ENCODE measurements at regions not wholly inside any gene's neighbourhood (a gene's known extent, or its start where the extent isn't known, plus 50 kb on each side); places are given as distances from the start of the nearest gene placed in this dataset.

DNA sequence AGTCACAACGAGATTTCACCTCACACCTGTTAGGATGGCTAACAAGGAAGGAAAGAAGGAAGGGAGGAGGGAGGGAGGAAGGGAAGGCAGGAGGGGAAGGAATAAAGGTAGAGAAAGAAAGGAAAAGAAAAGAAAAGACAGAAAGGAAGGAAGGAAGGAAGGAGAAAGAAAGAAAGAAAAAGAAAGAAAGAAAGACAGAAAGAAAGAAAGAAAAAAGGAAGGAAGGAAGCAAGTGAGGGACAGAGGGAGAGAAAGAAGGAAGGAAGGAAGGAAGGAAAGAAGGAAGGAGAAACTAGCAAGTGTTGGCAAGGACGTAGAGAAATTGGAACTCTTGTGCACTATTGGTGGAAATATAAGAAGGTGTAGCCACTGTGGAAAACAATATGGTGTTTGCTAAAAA, 52.2 kb downstream of the CCDC185 start:
- peaks cover 32% of the 10 kb centered on the region for H3K27me3 Mint-ChIP-seq
- peaks cover 2% of the 10 kb centered on the region for H3K36me3 Mint-ChIP-seq (ENCODE audit: insufficient read depth)
- DNase-seq (ENCODE audit: low spot score in 2 of 2), result no peak
- no peak for ATAC-seq (replicated peaks; ENCODE audit: extremely low read depth, poor library complexity, severe bottlenecking)
- H3K9me3 Mint-ChIP-seq, result no peaks in the 10 kb centered on the region
- H3K4me3 Mint-ChIP-seq, result no peak overlapping the region
- no peaks in the 10 kb centered on the region for H3K4me1 Mint-ChIP-seq
- no peak overlapping the region for H3K27ac Mint-ChIP-seq (ENCODE audit: low read depth)

DNA sequence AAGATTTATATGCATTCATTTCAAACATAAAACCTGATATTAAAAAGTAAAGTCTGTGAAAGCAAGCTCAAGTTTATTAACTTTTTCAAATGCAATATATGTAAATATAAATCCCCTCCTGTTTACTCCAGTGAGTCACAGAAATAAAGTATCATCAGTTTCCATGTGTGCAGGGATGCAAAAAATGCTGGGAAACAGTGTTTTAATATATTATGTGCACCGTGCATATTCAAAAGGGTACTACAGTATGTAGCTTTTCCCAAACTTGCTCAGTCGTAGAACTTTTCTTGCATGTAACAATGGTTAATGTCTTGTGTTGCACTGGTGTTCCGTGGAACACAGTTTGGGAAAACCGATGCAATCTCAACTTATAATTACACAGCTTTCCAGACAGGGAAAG, 60.7 kb downstream of the CCDC185 start:
- H3K4me3 Mint-ChIP-seq, result no peak overlapping the region
- H3K27me3 Mint-ChIP-seq, result no peaks in the 10 kb centered on the region
- H3K36me3 Mint-ChIP-seq (ENCODE audit: insufficient read depth), result no peaks in the 10 kb centered on the region
- H3K9me3 Mint-ChIP-seq, result no peaks in the 10 kb centered on the region
- DNase-seq (ENCODE audit: low spot score in 2 of 2) (no peak), ATAC-seq (replicated peaks; ENCODE audit: extremely low read depth, poor library complexity, severe bottlenecking) (no peak)
- no peaks in the 10 kb centered on the region for H3K4me1 Mint-ChIP-seq
- H3K27ac Mint-ChIP-seq (ENCODE audit: low read depth), result no peak overlapping the region

- no peaks in the 10 kb centered on the region for H3K36me3 Mint-ChIP-seq (ENCODE audit: insufficient read depth)
- no peaks in the 10 kb centered on the region for H3K4me1 Mint-ChIP-seq
- no peaks in the 10 kb centered on the region for H3K9me3 Mint-ChIP-seq
- H3K27me3 Mint-ChIP-seq, result no peaks in the 10 kb centered on the region
- DNase-seq (ENCODE audit: low spot score in 2 of 2) (no peak), ATAC-seq (replicated peaks; ENCODE audit: extremely low read depth, poor library complexity, severe bottlenecking) (no peak)
- no peak overlapping the region for H3K27ac Mint-ChIP-seq (ENCODE audit: low read depth)
- no peak overlapping the region for H3K4me3 Mint-ChIP-seq
Observed at GRCh38 chr1:223454959-223455358, 61.7 kb downstream of the CCDC185 start.

- ATAC-seq (replicated peaks; ENCODE audit: extremely low read depth, poor library complexity, severe bottlenecking) (no peak), DNase-seq (ENCODE audit: low spot score in 2 of 2) (no peak)
- Mint-ChIP-seq H3K9me3 (no peaks in the 10 kb centered on the region), H3K27ac (ENCODE audit: low read depth) (no peak overlapping the region), H3K4me1 (no peaks in the 10 kb centered on the region), H3K27me3 (no peaks in the 10 kb centered on the region), H3K36me3 (ENCODE audit: insufficient read depth) (no peaks in the 10 kb centered on the region), H3K4me3 (no peak overlapping the region)
Observed at GRCh38 chr1:223455470-223455869, 62.3 kb downstream of the CCDC185 start.

- Mint-ChIP-seq H3K9me3 (no peaks in the 10 kb centered on the region), H3K27me3 (no peaks in the 10 kb centered on the region), H3K4me1 (no peaks in the 10 kb centered on the region), H3K36me3 (ENCODE audit: insufficient read depth) (no peaks in the 10 kb centered on the region), H3K27ac (ENCODE audit: low read depth) (no peak overlapping the region), H3K4me3 (no peak overlapping the region)
- no peak for DNase-seq (ENCODE audit: low spot score in 2 of 2)
- ATAC-seq (replicated peaks; ENCODE audit: extremely low read depth, poor library complexity, severe bottlenecking), result no peak
Observed at GRCh38 chr1:223456747-223457146, 63.5 kb downstream of the CCDC185 start.

GRCh38 chr1:223460566-223461189, 67.5 kb downstream of the CCDC185 start:
- no peak overlapping the region for H3K4me3 Mint-ChIP-seq
- H3K27ac Mint-ChIP-seq (ENCODE audit: low read depth), result no peak overlapping the region
- DNase-seq (ENCODE audit: low spot score in 2 of 2) (no peak), ATAC-seq (replicated peaks; ENCODE audit: extremely low read depth, poor library complexity, severe bottlenecking) (no peak)
- no peaks in the 10 kb centered on the region for H3K9me3 Mint-ChIP-seq
- H3K36me3 Mint-ChIP-seq (ENCODE audit: insufficient read depth), result no peaks in the 10 kb centered on the region
- no peaks in the 10 kb centered on the region for H3K27me3 Mint-ChIP-seq
- H3K4me1 Mint-ChIP-seq, result no peaks in the 10 kb centered on the region

DNA sequence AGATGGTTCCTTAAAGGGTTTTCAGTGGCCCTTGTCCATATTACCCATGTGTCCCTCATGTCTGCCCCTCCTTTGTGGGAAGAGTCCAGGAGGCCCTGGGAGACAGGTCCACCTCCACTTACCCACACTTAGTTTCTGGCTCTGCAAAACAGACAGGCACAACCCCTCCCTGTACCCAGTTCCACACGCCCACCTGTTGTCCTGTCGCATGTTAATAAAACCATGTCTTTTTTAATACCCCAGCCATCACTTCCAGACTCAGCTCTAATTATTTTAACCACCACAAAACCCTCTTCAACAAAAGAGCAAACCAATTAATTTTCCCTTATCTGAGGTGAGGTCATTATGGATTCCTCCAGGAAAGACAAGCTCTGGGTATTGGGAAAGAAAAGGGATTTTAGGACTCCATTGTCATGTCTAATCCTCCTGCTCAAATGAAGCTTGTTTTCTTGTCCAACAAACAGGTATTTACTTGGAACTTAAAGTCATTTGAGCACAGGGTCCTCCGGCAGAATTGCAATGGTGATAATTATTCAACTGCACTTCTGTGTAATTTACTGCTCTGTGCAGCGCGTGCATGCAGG, 68.9 kb downstream of the CCDC185 start:
- Mint-ChIP-seq H3K27me3 (peaks cover 8% of the 10 kb centered on the region), H3K9me3 (no peaks in the 10 kb centered on the region), H3K4me1 (no peaks in the 10 kb centered on the region), H3K27ac (ENCODE audit: low read depth) (no peak overlapping the region), H3K4me3 (no peak overlapping the region), H3K36me3 (ENCODE audit: insufficient read depth) (no peaks in the 10 kb centered on the region)
- DNase-seq (ENCODE audit: low spot score in 2 of 2) (no peak), ATAC-seq (replicated peaks; ENCODE audit: extremely low read depth, poor library complexity, severe bottlenecking) (no peak)

GRCh38 chr1:223462866-223463404, 69.7 kb downstream of the CCDC185 start:
- DNase-seq (ENCODE audit: low spot score in 2 of 2) (no peak), ATAC-seq (replicated peaks; ENCODE audit: extremely low read depth, poor library complexity, severe bottlenecking) (no peak)
- Mint-ChIP-seq H3K36me3 (ENCODE audit: insufficient read depth) (no peaks in the 10 kb centered on the region), H3K4me3 (no peak overlapping the region), H3K27ac (ENCODE audit: low read depth) (no peak overlapping the region), H3K9me3 (no peaks in the 10 kb centered on the region), H3K4me1 (no peaks in the 10 kb centered on the region), H3K27me3 (peaks cover 16% of the 10 kb centered on the region)

DNA sequence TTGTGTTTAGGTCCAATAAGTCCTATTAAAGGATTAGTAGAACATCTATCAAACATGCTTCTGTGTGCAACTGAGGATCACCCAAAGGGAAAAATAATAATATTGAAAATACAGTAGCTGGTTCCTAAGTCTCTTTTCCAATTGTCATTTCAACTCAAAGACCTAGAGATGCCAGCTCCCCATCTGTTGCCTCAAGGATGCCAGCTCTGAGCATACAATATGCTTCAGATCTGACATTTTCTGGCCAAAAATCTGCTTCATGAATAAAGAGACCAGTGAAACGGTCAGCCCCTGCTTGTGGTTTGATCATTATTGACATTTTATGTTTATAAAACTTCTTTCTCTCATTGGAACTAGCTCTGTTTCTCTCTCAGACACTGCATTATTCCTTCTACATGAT, 72.9 kb downstream of the CCDC185 start:
- no peak for DNase-seq (ENCODE audit: low spot score in 2 of 2)

GRCh38 chr1:223471566-223471965, 78.4 kb downstream of the CCDC185 start:
- no peak overlapping the region for H3K4me3 Mint-ChIP-seq
- H3K4me1 Mint-ChIP-seq, result no peaks in the 10 kb centered on the region
- ATAC-seq (replicated peaks; ENCODE audit: extremely low read depth, poor library complexity, severe bottlenecking), result no peak
- H3K27me3 Mint-ChIP-seq, result peaks cover 54% of the 10 kb centered on the region
- no peak overlapping the region for H3K27ac Mint-ChIP-seq (ENCODE audit: low read depth)
- no peaks in the 10 kb centered on the region for H3K36me3 Mint-ChIP-seq (ENCODE audit: insufficient read depth)
- no peak for DNase-seq (ENCODE audit: low spot score in 2 of 2)
- no peaks in the 10 kb centered on the region for H3K9me3 Mint-ChIP-seq

More for the DNA sequence above, 72.9 kb downstream of the CCDC185 start:
- peaks cover 34% of the 10 kb centered on the region for H3K27me3 Mint-ChIP-seq
- H3K27ac Mint-ChIP-seq (ENCODE audit: low read depth), result no peak overlapping the region
- no peak for ATAC-seq (replicated peaks; ENCODE audit: extremely low read depth, poor library complexity, severe bottlenecking)
- no peaks in the 10 kb centered on the region for H3K9me3 Mint-ChIP-seq
- H3K36me3 Mint-ChIP-seq (ENCODE audit: insufficient read depth), result no peaks in the 10 kb centered on the region
- no peaks in the 10 kb centered on the region for H3K4me1 Mint-ChIP-seq
- H3K4me3 Mint-ChIP-seq, result no peak overlapping the region

DNA sequence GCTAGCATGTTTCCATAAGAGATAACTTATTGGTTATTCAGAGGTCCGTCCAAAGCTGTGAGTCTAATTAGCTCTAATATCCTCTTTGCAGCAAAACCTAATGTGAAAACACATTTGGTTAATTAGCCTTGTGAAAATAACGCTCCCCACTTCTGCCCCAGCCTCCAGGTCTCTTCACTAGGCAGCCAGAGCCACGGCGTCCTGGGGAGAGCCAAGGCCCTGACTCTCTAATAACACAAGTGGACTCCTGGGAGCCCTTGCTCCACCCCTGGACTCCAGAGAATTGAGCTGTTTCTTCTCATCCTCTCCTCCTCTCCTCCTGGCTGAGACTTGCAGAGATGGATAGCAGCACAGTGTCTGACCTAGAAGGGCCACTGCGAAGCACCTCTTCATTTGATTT, 78.8 kb downstream of the CCDC185 start:
- H3K4me3 Mint-ChIP-seq, result no peak overlapping the region
- no peak for DNase-seq (ENCODE audit: low spot score in 2 of 2)
- H3K27me3 Mint-ChIP-seq, result peaks cover 53% of the 10 kb centered on the region
- H3K36me3 Mint-ChIP-seq (ENCODE audit: insufficient read depth), result no peaks in the 10 kb centered on the region
- ATAC-seq (replicated peaks; ENCODE audit: extremely low read depth, poor library complexity, severe bottlenecking), result no peak
- H3K4me1 Mint-ChIP-seq, result no peaks in the 10 kb centered on the region
- H3K27ac Mint-ChIP-seq (ENCODE audit: low read depth), result no peak overlapping the region
- no peaks in the 10 kb centered on the region for H3K9me3 Mint-ChIP-seq

- DNase-seq (ENCODE audit: low spot score in 2 of 2) (no peak), ATAC-seq (replicated peaks; ENCODE audit: extremely low read depth, poor library complexity, severe bottlenecking) (no peak)
- H3K27me3 Mint-ChIP-seq, result peaks cover 59% of the 10 kb centered on the region
- no peaks in the 10 kb centered on the region for H3K9me3 Mint-ChIP-seq
- no peaks in the 10 kb centered on the region for H3K4me1 Mint-ChIP-seq
- H3K27ac Mint-ChIP-seq (ENCODE audit: low read depth), result no peak overlapping the region
- H3K4me3 Mint-ChIP-seq, result no peak overlapping the region
- peaks cover 1% of the 10 kb centered on the region for H3K36me3 Mint-ChIP-seq (ENCODE audit: insufficient read depth)
Observed at GRCh38 chr1:223473601-223474344, 80.6 kb downstream of the CCDC185 start.

- H3K4me1 Mint-ChIP-seq, result no peaks in the 10 kb centered on the region
- no peak for ATAC-seq (replicated peaks; ENCODE audit: extremely low read depth, poor library complexity, severe bottlenecking)
- H3K36me3 Mint-ChIP-seq (ENCODE audit: insufficient read depth), result peaks cover 1% of the 10 kb centered on the region
- no peak overlapping the region for H3K4me3 Mint-ChIP-seq
- no peak overlapping the region for H3K27ac Mint-ChIP-seq (ENCODE audit: low read depth)
- H3K9me3 Mint-ChIP-seq, result no peaks in the 10 kb centered on the region
- H3K27me3 Mint-ChIP-seq, result peaks cover 57% of the 10 kb centered on the region
- no peak for DNase-seq (ENCODE audit: low spot score in 2 of 2)
Observed at GRCh38 chr1:223474804-223475203, 81.6 kb downstream of the CCDC185 start.

Data from central memory CD8-positive, alpha-beta T cell (primary cell).